ENCODE measurements at regions not wholly inside any gene's neighbourhood (a gene's known extent, or its start where the extent isn't known, plus 50 kb on each side); places are given as distances from the start of the nearest gene placed in this dataset.
"Not testable (repeated sequence)": the region's sequence is repeated elsewhere in the genome, so short reads cannot be mapped to it uniquely, and the experiment has no call there.

- peaks cover 4% of the 10 kb centered on the region for H3F3A ChIP-seq (ENCODE audit: low read depth)
- Mint-ChIP-seq H3K27me3 (ENCODE audit: insufficient read depth, low read depth) (peaks cover 3% of the 10 kb centered on the region), H3K9me3 (peaks cover 3% of the 10 kb centered on the region), H3K27ac (no peak overlapping the region), H3K4me1 (peaks cover 3% of the 10 kb centered on the region), H3K4me3 (no peak overlapping the region), H3K36me3 (no peaks in the 10 kb centered on the region)
- H3K79me2 ChIP-seq (ENCODE audit: low read depth) = no peaks in the 10 kb centered on the region
- H3K4me2 ChIP-seq = no peak overlapping the region
- no peaks in the 10 kb centered on the region for H3K36me3 ChIP-seq
- H3K4me1 ChIP-seq = no peaks in the 10 kb centered on the region
- no peaks in the 10 kb centered on the region for H3K9me3 ChIP-seq (ENCODE audit: low read depth)
- TF ChIP-seq EZH2phosphoT487 (IDR thresholded peaks at IDR 0.05) (no peak), CTCF (IDR thresholded peaks at IDR 0.05) (no peak), EZH2 (IDR thresholded peaks at IDR 0.05) (no peak)
- no peak for DNase-seq (ENCODE audit: low spot score)
- H3K4me3 ChIP-seq = no peak overlapping the region
- H4K20me1 ChIP-seq (ENCODE audit: low read depth) = no peaks in the 10 kb centered on the region
- H3K9ac ChIP-seq = no peak overlapping the region
- no peak overlapping the region for H3K27ac ChIP-seq
- no peak overlapping the region for H2AFZ ChIP-seq (replicated peaks)
- peaks cover 23% of the 10 kb centered on the region for H3K27me3 ChIP-seq
Measured at GRCh38 chr12:131631230-131631629, 79.7 kb upstream of the SFSWAP start.

GRCh38 chr12:131631889-131632651, 78.8 kb upstream of the SFSWAP start:
- H3K9me3 ChIP-seq (ENCODE audit: low read depth); H3K27ac Mint-ChIP-seq; DNase-seq (ENCODE audit: low spot score); H2AFZ ChIP-seq (replicated peaks); H3K4me1 Mint-ChIP-seq; H3K27me3 Mint-ChIP-seq (ENCODE audit: insufficient read depth, low read depth); H3K9me3 Mint-ChIP-seq; H3F3A ChIP-seq (ENCODE audit: low read depth); H3K79me2 ChIP-seq (ENCODE audit: low read depth); H3K36me3 ChIP-seq; H3K4me3 ChIP-seq; H3K4me2 ChIP-seq; H3K4me3 Mint-ChIP-seq; H3K36me3 Mint-ChIP-seq; H3K9ac ChIP-seq; H3K27ac ChIP-seq; H3K4me1 ChIP-seq; H4K20me1 ChIP-seq (ENCODE audit: low read depth): not testable (repeated sequence)
- peaks cover 20% of the 10 kb centered on the region for H3K27me3 ChIP-seq

- not testable (repeated sequence) for H3K4me1 Mint-ChIP-seq; H3K4me2 ChIP-seq; H3K4me3 ChIP-seq; H3K79me2 ChIP-seq (ENCODE audit: low read depth); H3K27ac Mint-ChIP-seq; H4K20me1 ChIP-seq (ENCODE audit: low read depth); DNase-seq (ENCODE audit: low spot score); H3K4me1 ChIP-seq; H3K36me3 Mint-ChIP-seq; H2AFZ ChIP-seq (replicated peaks); H3K9me3 ChIP-seq (ENCODE audit: low read depth); H3K9me3 Mint-ChIP-seq; H3F3A ChIP-seq (ENCODE audit: low read depth); H3K9ac ChIP-seq; H3K27me3 Mint-ChIP-seq (ENCODE audit: insufficient read depth, low read depth); H3K36me3 ChIP-seq; H3K27ac ChIP-seq; H3K4me3 Mint-ChIP-seq
- peaks cover 19% of the 10 kb centered on the region for H3K27me3 ChIP-seq
Measured at GRCh38 chr12:131632652-131633023, 78.3 kb upstream of the SFSWAP start.

- H3K27ac ChIP-seq; H2AFZ ChIP-seq (replicated peaks); H3K27ac Mint-ChIP-seq; H3K9ac ChIP-seq; H3K27me3 ChIP-seq; DNase-seq (ENCODE audit: low spot score); H3K4me1 ChIP-seq; H3K9me3 Mint-ChIP-seq; H3K9me3 ChIP-seq (ENCODE audit: low read depth); H3K4me3 ChIP-seq; H3K79me2 ChIP-seq (ENCODE audit: low read depth); H3F3A ChIP-seq (ENCODE audit: low read depth); H4K20me1 ChIP-seq (ENCODE audit: low read depth); H3K4me2 ChIP-seq; H3K4me1 Mint-ChIP-seq; H3K27me3 Mint-ChIP-seq (ENCODE audit: insufficient read depth, low read depth); H3K36me3 Mint-ChIP-seq; H3K36me3 ChIP-seq; H3K4me3 Mint-ChIP-seq: not testable (repeated sequence)
Measured at GRCh38 chr12:131633610-131634009, 77.3 kb upstream of the SFSWAP start.

- Histone ChIP-seq H3K36me3 (no peaks in the 10 kb centered on the region), H3K27me3 (peaks cover 5% of the 10 kb centered on the region), H2AFZ (replicated peaks) (no peak overlapping the region), H4K20me1 (ENCODE audit: low read depth) (no peaks in the 10 kb centered on the region), H3K4me2 (no peak overlapping the region), H3K9ac (no peak overlapping the region), H3K9me3 (ENCODE audit: low read depth) (no peaks in the 10 kb centered on the region), H3K27ac (no peak overlapping the region), H3F3A (ENCODE audit: low read depth) (no peaks in the 10 kb centered on the region), H3K4me1 (no peaks in the 10 kb centered on the region), H3K4me3 (no peak overlapping the region), H3K79me2 (ENCODE audit: low read depth) (no peaks in the 10 kb centered on the region)
- Mint-ChIP-seq H3K27ac (no peak overlapping the region), H3K27me3 (ENCODE audit: insufficient read depth, low read depth) (peaks cover 6% of the 10 kb centered on the region), H3K4me1 (peaks cover 3% of the 10 kb centered on the region), H3K36me3 (no peaks in the 10 kb centered on the region), H3K9me3 (no peaks in the 10 kb centered on the region), H3K4me3 (no peak overlapping the region)
- DNase-seq (ENCODE audit: low spot score) = no peak
- TF ChIP-seq CTCF (IDR thresholded peaks at IDR 0.05) (no peak), EZH2phosphoT487 (IDR thresholded peaks at IDR 0.05) (no peak), EZH2 (IDR thresholded peaks at IDR 0.05) (no peak)
Measured at GRCh38 chr12:131634037-131634436, 76.9 kb upstream of the SFSWAP start.

- H3K27ac Mint-ChIP-seq; H3K4me3 ChIP-seq; H3K27ac ChIP-seq; H3K9ac ChIP-seq; DNase-seq (ENCODE audit: low spot score); H3K27me3 ChIP-seq; H3K4me1 Mint-ChIP-seq; H3K36me3 ChIP-seq; H3K9me3 Mint-ChIP-seq; H3K36me3 Mint-ChIP-seq; H3K79me2 ChIP-seq (ENCODE audit: low read depth); H3K4me2 ChIP-seq; H2AFZ ChIP-seq (replicated peaks); H3F3A ChIP-seq (ENCODE audit: low read depth); H4K20me1 ChIP-seq (ENCODE audit: low read depth); H3K4me1 ChIP-seq; H3K9me3 ChIP-seq (ENCODE audit: low read depth); H3K27me3 Mint-ChIP-seq (ENCODE audit: insufficient read depth, low read depth); H3K4me3 Mint-ChIP-seq: not testable (repeated sequence)
Measured at GRCh38 chr12:131635012-131635411, 75.9 kb upstream of the SFSWAP start.
